Stimulated activated CD8-positive, alpha-beta memory T cell treated with anti-CD3 and anti-CD28 coated beads, Interleukin-12 subunit alpha, Interleukin-12 subunit beta, amount 100 ng/mL, for 24 hours (primary cell): ENCODE measurements at regions not wholly inside any gene's neighbourhood (a gene's known extent, or its start where the extent isn't known, plus 50 kb on each side); places are given as distances from the start of the nearest gene placed in this dataset.

Experiments used
- DNase-seq: peaks from one replicate; pipeline ENCODE4 v3.0.0-alpha.2; 2020; ENCODE audit errors: extremely low read depth

DNA sequence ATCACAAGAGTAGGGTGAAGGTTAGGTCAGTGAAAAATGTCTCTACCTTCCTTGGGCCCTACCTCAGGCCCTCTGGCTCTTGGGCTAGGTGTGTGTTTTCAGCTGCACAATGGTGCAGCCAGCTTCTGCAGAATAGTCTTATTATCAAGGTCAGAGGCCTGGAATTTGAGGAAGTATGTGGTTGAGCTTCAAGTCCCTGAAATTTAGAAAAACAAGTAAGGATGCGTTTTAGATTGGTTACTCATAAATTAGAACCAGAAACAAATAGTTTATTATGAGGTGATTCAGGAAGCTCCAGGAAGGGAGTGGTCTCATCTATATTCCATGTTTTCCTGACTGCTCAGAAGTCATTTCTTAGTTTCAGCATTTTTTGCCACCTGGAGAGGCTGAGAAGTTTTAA lies 204.2 kb upstream of the CELF4 start:
- no peak for DNase-seq

- no peak for DNase-seq
These were observed 199.1 kb upstream of the CELF4 start for GRCh38 chr18:37764541-37765288.

DNA sequence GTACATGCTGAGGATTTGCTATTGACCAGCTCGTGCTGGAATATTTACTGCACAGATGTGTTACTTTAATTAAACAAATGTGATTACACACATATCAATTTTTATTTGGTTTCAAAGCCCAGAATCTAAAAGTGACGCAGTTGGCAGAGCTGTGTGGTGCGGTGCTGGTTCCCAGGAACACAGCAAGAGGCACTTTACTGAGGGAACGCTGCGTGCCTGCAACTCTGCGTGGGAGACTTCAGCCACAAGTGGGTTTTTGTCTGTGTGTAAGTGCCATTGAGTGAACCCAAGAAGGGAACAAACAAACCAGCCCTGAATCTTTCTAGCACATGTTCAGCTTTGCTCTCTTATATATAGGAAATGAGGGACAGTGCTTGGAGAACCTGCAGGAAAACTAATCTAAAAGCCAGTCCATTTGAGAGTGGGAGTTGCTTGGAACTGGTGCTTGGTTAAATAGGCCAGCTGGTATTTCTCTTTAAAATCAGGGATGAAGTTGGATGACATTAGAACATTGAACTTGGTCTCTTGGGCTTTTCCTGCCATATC lies 196.6 kb upstream of the CELF4 start:
- DNase-seq, result no peak

GRCh38 chr18:37754141-37754540 lies 188.5 kb upstream of the CELF4 start:
- DNase-seq, result no peak

DNA sequence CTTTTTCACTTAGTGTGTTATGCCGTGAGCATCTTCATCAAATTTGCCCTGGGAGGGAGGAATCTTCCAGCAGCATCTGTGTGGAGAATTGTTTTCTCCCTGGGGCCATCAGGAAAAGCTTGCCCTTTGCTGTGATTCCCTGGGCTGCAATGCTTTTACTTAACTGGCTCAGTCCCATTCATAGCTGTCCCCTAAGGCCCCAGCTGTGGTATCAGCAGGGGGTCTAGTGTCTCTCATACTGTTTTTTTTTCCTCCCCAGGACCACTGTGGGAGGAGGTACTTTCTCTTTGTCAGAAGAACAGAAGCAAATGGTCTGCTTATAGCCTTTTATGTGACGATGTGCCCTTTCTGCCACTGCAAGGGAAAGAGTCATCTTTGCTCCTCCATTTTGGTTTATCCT lies 176.8 kb upstream of the CELF4 start:
- no peak for DNase-seq

DNA sequence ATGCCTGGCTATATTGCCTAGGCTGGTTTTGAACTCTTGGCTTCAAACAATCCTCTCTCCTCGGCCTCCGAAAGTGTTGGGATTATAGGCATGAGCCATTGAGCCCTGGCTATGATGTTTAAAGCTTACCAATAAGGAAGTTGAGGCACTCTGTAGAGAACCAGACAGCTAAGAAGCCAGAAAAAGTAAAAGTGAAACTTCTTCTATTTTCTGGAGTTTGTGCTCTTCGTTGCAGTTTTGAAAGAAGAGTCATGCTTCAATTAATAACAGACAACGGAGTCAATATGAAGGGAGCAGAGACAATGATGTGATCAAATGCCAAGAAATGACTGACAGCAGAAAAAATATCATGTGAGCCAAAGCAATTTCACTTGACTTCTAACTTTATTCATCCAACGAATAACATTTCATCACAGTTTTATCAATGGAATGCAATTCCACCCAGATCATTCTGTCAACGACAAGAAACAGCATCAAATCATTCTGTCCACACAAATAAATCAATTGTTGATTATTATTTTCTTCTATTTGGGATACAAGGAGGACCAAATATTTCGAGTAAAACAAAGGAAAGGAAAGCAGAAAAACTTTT lies 175.5 kb upstream of the CELF4 start:
- DNase-seq, result no peak

DNA sequence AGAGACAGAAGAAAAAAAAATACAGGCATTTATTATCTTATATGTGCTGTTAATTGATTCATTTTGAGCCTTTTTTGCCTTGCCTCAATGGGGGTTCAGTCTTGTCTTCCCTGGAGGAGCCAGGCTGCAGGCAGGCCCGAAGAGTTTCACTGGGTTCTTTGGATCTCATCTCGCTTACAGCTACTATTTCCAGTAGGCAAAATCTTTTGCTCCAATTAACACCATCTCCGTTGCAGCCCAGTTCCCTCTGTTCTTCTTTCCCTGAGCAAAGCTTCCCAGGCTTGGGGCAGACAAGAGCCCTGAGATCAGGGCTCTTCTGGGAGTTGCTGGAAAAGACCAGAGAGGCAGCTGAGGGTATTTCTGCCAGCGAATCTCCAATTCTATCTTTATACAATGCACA lies 168.8 kb upstream of the CELF4 start:
- DNase-seq, result no peak

GRCh38 chr18:37729716-37730115 lies 164.1 kb upstream of the CELF4 start:
- DNase-seq, result no peak

DNA sequence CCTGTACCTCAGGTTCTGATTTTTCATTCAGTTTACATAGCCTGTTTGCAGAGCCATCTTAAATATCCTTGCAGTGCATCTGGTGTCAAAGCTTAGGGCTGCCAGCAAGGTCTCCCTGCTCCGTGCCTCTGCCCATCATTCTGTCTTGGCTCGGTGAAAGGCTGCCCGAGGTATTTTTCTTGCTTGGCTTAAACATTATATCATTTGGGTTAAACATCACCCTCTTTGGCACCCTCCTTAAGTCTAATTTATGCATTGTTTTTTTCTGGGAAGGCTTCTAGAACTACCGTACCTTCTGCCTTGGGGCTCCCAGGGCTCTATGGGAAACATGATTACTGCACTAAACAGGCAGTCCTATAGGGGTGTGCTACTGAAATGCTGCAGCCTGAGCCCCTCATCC lies 158.6 kb upstream of the CELF4 start:
- DNase-seq, result no peak

GRCh38 chr18:37721544-37722522 lies 156.2 kb upstream of the CELF4 start:
- no peak for DNase-seq

GRCh38 chr18:37720663-37721062 lies 155.1 kb upstream of the CELF4 start:
- DNase-seq, result no peak

- no peak for DNase-seq
These were observed 152.1 kb upstream of the CELF4 start for GRCh38 chr18:37717656-37718055.

DNA sequence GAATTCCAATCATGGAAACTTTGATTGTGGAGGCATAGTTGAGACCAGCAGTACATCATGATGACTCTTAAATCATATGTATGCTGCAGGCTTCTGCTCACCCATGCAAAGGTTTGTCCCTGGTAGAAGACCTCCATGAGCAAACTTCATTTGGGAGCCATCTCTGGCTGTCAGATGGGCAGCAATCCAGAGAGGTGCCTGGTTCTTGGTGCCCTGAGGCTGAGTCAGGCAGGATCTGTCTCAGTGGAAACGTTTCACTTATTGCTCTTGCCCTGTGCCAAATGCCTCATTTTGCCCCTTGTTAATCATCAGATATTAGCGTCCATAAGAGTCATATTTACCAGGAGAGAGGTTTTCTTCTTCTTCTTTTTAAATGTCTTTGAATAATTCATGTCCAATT lies 151.5 kb upstream of the CELF4 start:
- no peak for DNase-seq

DNA sequence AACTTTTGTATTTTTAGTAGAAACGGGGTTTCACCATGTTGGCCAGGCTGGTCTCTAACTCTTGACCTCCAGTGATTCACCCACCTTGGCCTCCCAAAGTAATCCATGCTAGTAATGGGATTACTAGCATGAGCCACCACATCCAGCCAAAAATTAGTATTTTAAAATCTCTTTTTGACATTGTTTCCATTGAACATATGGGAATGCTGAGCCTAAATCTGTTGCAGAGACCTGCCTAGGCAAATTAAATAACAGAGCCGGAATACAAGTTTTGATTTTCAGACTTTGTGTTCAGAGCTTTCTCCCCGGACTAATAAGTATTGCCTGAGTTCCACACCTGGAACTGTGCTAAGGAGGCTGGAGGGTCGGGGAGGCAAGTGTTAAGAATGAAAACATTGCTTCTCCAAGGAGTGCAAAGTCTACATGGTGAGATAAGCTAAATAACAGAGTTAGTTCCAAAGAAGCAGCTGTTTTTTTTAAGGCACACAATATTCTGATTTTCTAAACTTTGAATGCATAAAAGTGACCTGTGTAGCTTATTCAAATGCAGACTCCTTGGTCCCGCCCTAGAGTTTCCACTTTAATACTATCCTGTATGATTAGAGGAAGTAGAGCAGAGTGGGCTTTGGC lies 150.6 kb upstream of the CELF4 start:
- no peak for DNase-seq

DNA sequence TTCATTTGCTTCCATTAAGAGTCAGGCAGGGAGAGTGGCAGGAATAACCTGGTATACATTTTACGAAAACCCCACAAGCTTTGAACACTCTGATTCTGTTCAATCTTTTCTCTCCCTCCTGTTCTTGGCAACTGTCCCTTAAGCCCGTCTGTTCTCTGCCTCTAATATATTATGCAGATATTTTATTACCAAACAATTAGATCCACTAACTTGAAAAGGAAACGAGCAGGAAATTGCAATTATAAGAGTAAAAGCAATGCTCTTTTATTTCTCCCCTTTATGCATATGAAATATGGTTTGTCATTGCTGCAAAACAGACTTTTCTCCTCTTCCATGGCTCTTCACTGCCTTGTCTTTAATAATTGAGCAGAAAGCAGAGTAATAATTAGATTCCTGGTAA lies 149.1 kb upstream of the CELF4 start:
- no peak for DNase-seq

GRCh38 chr18:37712776-37713175 lies 147.2 kb upstream of the CELF4 start:
- DNase-seq, result no peak

- DNase-seq, result no peak
These were observed 146.3 kb upstream of the CELF4 start for GRCh38 chr18:37711766-37712505.

DNA sequence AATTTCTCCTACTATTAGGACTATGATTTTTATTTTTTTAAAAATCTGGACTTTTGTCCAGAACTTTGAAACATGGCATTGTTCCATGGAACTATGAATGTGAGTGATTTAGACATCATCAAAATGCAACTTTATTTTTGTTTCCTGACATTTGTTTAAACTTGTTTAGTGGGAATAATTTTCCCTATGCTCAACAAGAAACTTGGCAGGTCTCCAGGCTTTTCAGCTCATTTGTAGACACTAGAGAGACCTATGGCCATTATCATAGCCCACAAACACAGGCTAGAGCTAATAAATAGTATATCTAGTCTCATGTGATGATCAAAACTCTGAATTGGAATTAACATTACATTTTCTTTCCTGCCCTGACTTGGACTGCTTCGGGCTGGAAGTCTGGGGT lies 145.1 kb upstream of the CELF4 start:
- DNase-seq, result no peak

DNA sequence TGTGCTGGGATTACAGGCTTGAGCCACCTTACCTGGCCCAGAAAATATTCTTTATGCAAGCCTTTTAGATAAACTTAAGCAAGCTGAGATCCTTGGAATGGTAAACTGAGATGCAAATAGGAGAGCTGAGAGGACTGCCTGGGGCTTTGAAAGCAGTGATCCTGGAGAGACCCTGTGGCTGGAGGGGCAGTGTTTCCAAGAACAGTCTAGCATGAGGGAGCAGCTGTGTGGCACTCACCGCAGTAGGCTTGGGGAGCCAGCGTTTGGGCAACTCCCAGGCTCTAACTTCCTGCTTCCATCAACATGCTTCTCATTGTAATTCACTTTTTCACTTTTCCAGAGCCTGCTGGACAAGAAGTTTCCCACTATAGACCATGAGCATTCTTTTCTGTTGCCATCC lies 144.1 kb upstream of the CELF4 start:
- no peak for DNase-seq

DNA sequence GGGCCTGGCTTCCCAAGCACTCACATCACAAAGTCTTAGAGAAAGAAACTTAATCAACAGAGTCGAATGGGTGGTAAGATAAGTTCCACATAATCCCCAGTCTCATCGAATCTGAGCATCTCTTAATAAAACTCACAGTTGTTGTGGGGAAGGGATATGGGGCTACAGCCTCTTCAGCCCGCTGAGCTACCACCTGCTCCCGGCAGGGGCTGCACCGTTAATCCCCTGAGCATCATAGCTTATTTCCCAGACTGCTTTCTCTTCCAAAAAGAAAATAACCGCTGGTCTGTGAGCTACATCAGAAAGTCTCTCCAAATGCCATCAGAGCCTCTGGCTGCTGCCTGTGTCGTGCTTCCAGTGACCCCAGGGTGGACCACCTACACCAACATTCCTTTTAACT lies 139.4 kb upstream of the CELF4 start:
- DNase-seq, result no peak

- no peak for DNase-seq
These were observed 137.2 kb upstream of the CELF4 start for GRCh38 chr18:37702841-37703240.
